AG04450 (cell line): ENCODE measurements at regions not wholly inside any gene's neighbourhood (a gene's known extent, or its start where the extent isn't known, plus 50 kb on each side); places are given as distances from the start of the nearest gene placed in this dataset.

Source experiments
- CTCF ChIA-PET: fragments of 300-600, 350-600 bp; formaldehyde crosslinking; extraction: SDS; loops from one replicate; lab custom pipeline; 2022; ENCODE audit warnings: antibody characterized with exemption, inconsistent platforms; lab: Charles Lee
- POLR2A ChIA-PET: fragments of 350-600 bp; formaldehyde crosslinking; extraction: SDS; loops from one replicate; lab custom pipeline; 2021; ENCODE audit warnings: antibody characterized with exemption, inconsistent platforms; lab: Yijun Ruan, JAX
- DNase-seq: peaks from one replicate; pipeline ENCODE4 v3.0.0-alpha.2; 2011; ENCODE audit warnings: low read depth, low spot score
- H3K27ac ChIP-seq: one replicate; pipeline ENCODE4 v1.5.1; 2012; ENCODE audit warnings: low read depth, low read length, control low read depth
- H3K27me3 ChIP-seq: one replicate; pipeline ENCODE4 v1.6.0; 2012; ENCODE audit warnings: low read length; ENCODE audit not compliant: control insufficient read depth, insufficient read depth
- H3K4me3 ChIP-seq: 2 replicates; pipeline ENCODE4 v1.5.1; 2011; ENCODE audit warnings: mild to moderate bottlenecking, low read depth, low read length, control low read depth
- H3K9me3 ChIP-seq: 2 replicates; pipeline ENCODE4 v1.5.1; 2012; ENCODE audit warnings: low read length; ENCODE audit not compliant: control insufficient read depth, insufficient read depth
- TF ChIP-seq, protein P1 (sequence below): IDR thresholded peaks from 2 replicates; pipeline ENCODE4 v1.5.1; 2011; ENCODE audit warnings: low read depth, low read length, control low read depth, inconsistent platforms

DNA sequence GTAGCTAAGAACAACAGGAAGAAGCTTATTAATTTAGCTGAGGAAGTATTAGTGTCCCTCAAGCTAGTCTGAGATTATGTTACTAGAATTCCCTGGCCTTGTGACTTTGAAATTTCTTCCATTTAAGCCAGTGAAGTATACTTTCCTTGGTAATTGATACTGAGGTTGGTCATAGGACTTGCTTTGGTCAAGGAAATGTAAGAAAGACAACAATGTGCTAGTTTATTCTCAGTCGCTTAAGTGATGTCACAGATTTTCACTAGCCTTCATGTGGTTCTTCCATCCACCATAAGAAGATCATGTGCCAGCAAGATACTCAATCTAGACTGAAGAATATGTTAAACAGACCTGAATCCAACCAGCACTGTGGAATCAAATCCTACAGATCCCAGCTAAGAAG, 1140.1 kb downstream of the TECRL start:
- Histone ChIP-seq H3K27me3 (no peaks in the 10 kb centered on the region), H3K4me3 (no peak overlapping the region), H3K27ac (no peak overlapping the region), H3K9me3 (no peaks in the 10 kb centered on the region)
- TF ChIP-seq, protein P1, sequence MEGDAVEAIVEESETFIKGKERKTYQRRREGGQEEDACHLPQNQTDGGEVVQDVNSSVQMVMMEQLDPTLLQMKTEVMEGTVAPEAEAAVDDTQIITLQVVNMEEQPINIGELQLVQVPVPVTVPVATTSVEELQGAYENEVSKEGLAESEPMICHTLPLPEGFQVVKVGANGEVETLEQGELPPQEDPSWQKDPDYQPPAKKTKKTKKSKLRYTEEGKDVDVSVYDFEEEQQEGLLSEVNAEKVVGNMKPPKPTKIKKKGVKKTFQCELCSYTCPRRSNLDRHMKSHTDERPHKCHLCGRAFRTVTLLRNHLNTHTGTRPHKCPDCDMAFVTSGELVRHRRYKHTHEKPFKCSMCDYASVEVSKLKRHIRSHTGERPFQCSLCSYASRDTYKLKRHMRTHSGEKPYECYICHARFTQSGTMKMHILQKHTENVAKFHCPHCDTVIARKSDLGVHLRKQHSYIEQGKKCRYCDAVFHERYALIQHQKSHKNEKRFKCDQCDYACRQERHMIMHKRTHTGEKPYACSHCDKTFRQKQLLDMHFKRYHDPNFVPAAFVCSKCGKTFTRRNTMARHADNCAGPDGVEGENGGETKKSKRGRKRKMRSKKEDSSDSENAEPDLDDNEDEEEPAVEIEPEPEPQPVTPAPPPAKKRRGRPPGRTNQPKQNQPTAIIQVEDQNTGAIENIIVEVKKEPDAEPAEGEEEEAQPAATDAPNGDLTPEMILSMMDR = no peak
- CTCF ChIA-PET = no interaction called here
- POLR2A ChIA-PET = no interaction called here
- no peak for DNase-seq

DNA sequence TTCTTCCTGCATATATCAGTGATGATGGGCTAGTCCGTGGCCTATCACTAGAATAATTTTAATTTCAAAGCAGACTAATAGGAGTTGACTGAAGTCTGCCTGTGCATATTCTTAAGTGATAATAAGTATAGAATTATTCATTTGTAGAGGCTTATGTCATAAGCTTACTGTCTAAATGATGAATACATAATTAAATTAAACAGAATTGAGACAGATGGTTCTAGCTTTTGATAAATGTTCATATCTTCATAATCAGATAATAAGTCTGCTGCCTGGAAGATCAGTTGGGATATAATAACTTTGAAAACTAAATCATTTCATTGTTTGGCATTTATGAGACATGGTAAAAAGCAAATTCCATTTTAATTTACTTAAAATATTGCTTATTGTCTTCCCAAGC, 1175.6 kb downstream of the TECRL start:
- POLR2A ChIA-PET = no interaction called here
- H3K9me3 ChIP-seq = no peaks in the 10 kb centered on the region; the same call in 1 of the 2 replicates
- H3K27ac ChIP-seq = no peak overlapping the region
- TF ChIP-seq, protein P1 = no peak
- CTCF ChIA-PET = no interaction called here
- no peak overlapping the region for H3K4me3 ChIP-seq
- no peaks in the 10 kb centered on the region for H3K27me3 ChIP-seq
- no peak for DNase-seq

DNA sequence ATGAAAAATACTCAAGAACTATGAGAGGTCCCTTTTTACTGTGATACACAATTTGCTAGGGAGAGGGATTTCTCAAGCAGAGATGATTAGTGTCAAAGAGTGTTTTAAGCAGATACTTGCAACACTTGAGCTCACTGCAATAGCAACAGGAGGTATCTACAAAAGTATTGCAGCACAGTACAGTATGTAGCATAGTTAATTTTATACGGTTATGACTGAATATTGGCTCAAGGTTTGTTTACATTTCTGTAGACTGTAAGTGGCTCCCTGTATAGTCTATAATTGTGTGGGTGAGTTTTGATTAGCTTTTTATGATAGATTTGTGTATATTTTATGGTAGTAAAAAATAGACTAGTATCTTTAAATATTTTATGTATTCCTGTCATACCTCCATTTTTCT, 1177.2 kb downstream of the TECRL start:
- TF ChIP-seq, protein P1 = no peak
- POLR2A ChIA-PET = no interaction called here
- DNase-seq = no peak
- CTCF ChIA-PET = no interaction called here
- H3K27ac ChIP-seq = no peak overlapping the region
- H3K9me3 ChIP-seq = peaks cover 4% of the 10 kb centered on the region
- H3K27me3 ChIP-seq = no peaks in the 10 kb centered on the region
- H3K4me3 ChIP-seq = no peak overlapping the region

DNA sequence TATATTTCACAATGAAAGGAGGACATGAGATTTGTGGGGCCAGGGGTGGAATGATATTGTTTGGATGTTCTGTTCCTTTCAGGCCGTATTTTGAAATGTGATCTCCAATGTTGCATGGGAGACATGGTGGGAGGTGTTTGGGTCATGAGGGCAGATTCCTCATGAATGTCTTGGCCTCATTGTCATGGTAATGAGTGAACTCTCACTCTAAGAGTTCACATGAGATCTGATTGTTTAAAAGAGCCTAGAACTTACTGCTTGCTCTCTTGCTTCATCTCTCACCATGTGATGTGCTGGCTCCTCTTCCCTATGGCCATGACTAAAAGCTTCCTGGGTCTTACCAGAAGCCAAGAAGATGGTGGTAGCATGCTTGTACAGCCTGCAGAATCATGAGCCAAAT, 1183.0 kb downstream of the TECRL start:
- Histone ChIP-seq H3K9me3 (peaks cover 12% of the 10 kb centered on the region), H3K4me3 (no peak overlapping the region), H3K27ac (no peak overlapping the region), H3K27me3 (no peaks in the 10 kb centered on the region)
- ChIA-PET POLR2A (no interaction called here), CTCF (no interaction called here)
- TF ChIP-seq, protein P1 = no peak
- no peak for DNase-seq

DNA sequence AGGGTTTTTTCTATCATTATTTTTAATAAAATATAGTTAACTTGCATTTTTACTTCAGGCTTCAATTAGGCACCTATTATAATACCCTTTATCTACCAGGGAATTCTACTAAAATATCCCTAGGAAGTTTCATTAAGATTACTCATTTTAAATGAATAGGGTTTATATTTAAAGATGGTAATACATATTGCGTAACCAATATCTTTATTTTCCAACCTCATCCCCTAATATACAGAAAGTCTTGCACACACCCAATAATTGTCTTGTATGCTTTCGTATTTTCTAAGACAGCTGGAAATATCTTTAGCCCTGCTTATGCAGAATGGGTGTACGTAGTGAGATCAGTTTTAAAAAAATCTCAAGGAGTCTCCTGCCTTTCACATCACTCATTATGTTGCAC, 1186.8 kb downstream of the TECRL start:
- Histone ChIP-seq H3K9me3 (peaks cover 21% of the 10 kb centered on the region), H3K27ac (no peak overlapping the region), H3K4me3 (no peak overlapping the region), H3K27me3 (no peaks in the 10 kb centered on the region)
- DNase-seq = no peak
- POLR2A ChIA-PET = no interaction called here
- TF ChIP-seq, protein P1 = no peak
- CTCF ChIA-PET = no interaction called here
